CD4-positive, alpha-beta T cell treated with Interleukin-6 for 4 hours (primary cell): ENCODE measurements at regions not wholly inside any gene's neighbourhood (a gene's known extent, or its start where the extent isn't known, plus 50 kb on each side); places are given as distances from the start of the nearest gene placed in this dataset.

Source experiments
- DNase-seq: peaks from one replicate; pipeline ENCODE4 v3.0.0-alpha.2; 2020; ENCODE audit warnings: mixed read lengths

GRCh38 chr10:24152270-24152669 is 56.7 kb upstream of the KIAA1217 start:
- no peak for DNase-seq

GRCh38 chr10:24153031-24153430 is 55.9 kb upstream of the KIAA1217 start:
- DNase-seq, result no peak

GRCh38 chr10:24153537-24153936 is 55.4 kb upstream of the KIAA1217 start:
- no peak for DNase-seq

GRCh38 chr10:24156686-24157085 is 52.3 kb upstream of the KIAA1217 start:
- no peak for DNase-seq

GRCh38 chr10:24157567-24157966 is 51.4 kb upstream of the KIAA1217 start:
- no peak for DNase-seq
